GM18870 (cell line): ENCODE measurements at regions not wholly inside any gene's neighbourhood (a gene's known extent, or its start where the extent isn't known, plus 50 kb on each side); places are given as distances from the start of the nearest gene placed in this dataset.

ENCODE experiments used
- ATAC-seq: cut with Tn5 transposase; IDR thresholded peaks from one replicate; pipeline ENCODE4 v1.9.1; 2021; ENCODE audit warnings: moderate library complexity; ENCODE audit not compliant: unreplicated experiment

- no peak for ATAC-seq
Measured at GRCh38 chr4:24705016-24705753, 90.2 kb upstream of the SOD3 start.

DNA sequence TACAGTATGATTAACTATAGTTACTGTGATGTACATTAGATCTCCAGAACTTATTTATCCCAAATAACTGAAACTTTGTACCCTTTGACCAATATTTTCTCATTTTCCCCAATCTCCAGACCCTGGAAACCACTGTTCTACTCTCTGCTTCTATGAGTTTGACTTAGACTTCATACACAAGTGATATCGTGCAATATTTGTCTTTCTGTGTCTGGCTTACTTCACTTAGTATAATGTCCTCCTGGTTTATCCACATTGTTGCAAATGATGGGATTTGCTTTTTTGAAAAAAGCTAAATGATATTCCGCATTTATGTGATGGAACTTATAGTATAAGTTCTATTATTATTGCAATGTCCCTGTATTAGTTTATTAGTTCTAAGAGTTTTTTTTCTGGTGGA, 81.8 kb upstream of the SOD3 start:
- ATAC-seq, result no peak

DNA sequence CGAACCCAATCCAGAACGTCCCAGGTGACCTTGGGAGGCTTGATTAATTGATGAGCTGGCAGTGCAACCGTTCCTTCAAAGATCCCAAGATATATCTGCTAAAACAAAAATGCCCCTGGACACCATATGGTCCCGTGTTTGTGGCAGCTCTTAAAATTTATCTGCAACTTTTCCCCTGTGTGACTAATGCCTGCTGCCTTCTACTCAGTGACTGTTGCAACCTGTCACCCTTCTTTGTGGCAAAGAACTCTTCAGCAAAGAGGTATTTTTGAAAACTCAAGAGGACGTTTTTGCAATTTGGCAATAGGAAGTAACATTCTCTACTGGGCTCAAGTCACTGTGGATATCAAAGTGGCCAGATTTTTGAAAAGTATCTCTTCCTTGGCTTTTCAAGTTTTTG, 75.8 kb upstream of the SOD3 start:
- no peak for ATAC-seq

DNA sequence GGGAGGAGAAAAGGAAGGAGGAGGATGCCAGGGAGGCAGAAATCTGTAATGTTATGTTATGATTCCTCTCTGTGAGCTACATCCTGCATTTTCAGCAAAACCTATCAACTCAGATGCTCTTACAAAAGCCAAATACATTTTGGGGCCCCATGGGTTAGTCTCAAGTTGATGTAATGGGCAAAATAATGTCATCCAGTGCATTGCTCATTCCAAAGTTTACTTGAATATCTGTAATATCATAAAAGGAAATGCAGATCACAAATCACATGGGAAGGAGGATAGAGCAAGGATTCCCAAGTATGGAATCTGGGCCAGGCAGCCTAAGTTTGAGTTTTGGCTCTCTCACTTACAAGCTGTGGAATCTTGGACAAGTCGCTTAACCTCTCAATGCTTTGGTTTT, 74.9 kb upstream of the SOD3 start:
- ATAC-seq, result no peak

DNA sequence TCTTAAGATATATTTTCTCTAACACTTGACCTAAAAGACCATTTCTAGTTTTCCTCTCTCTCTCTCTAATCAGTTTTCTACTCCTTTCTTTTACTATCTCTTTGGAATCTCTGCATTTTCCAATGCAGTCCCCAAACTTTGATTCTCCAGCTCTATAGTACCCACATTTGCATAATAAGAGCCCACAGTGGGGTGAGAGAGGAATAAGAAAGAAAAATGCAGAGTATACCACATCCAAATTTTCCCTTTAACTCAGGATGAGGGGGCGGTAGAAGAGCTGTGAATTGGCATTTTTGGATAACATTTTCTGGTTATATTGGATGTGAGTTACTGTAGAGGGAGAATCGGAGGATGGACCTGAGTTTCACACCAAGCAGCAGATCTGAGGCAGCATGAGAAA, 74.4 kb upstream of the SOD3 start:
- ATAC-seq, result no peak

GRCh38 chr4:24722026-24722568, 73.3 kb upstream of the SOD3 start:
- no peak for ATAC-seq

GRCh38 chr4:24727390-24728224, 67.8 kb upstream of the SOD3 start:
- no peak for ATAC-seq

GRCh38 chr4:24729119-24729730, 66.1 kb upstream of the SOD3 start:
- ATAC-seq, result no peak

DNA sequence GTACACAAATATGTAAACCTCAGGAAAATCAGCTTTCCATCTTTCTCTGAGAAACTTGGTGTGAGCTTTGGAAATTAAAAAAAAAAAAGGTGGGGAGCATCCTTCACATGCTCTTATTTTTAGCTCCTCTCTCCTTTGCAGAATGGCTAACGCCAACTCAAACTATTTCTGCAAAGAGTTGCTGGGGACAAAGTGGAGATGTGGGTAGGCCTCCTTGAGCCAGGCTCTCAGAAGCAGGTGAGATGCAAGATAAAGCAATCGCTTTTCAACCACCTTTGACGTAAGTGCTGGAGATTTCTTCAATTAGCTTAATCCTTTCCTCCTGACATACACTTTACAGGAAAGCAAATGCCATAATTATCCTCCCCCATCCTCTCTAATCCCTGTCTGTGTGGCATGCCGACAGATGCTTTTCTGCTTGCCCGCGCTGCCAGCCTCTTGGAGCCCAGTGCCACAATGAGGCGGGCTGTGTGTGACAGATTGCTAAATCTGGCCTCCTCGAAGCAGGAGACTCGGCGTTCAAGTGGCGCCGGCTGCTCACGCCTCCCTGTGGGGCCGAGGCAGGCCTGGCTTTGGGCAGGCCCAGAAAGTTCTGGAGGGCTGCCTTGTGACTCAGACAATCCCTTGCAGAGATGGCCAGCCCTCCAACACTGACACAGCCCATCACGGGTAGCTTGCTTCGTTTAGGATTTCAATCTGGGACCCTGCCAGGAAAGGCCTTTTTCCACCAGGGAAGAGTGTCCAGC, 64.9 kb upstream of the SOD3 start:
- no peak for ATAC-seq

- ATAC-seq, result no peak
Measured at GRCh38 chr4:24731448-24731847, 63.9 kb upstream of the SOD3 start.

DNA sequence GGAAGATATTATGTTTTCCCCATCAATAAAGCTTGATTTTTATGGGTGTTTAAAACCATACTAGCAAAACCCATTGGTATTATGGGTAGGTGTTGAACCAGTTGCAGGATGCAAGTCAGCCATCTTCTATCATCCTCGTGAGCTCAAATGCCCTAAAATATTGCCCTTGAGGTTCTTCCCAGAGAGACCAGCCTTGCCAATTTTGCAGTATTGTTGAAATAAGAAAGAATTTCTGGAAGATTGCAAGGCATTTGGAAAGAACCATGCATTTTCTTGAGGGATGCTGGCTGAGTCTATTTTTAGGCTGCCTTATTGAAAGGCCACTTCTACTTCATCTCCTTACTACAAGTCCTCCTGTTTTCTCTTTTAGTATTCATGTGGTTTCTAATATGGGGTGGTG, 60.9 kb upstream of the SOD3 start:
- no peak for ATAC-seq

- no peak for ATAC-seq
Measured at GRCh38 chr4:24736066-24736465, 59.3 kb upstream of the SOD3 start.

- no peak for ATAC-seq
Measured at GRCh38 chr4:24741910-24742309, 53.5 kb upstream of the SOD3 start.

DNA sequence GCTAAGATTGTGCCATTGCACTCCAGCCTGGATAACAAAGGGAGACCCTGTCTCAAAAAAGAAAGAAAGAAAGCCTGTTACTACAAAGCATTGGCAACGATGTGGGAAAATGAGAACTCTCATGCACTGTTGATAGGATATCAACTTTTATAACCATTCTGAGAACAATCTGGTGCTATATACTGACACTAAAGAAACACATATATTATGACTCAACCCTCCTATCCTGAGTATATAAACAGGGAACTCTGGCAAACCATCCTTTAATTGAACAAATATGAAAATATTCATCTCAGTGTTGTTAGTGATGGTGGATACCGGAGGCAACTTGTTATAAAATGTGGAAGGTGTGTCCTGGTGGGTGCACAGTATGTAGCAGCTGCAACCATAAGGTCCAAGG, 53.0 kb upstream of the SOD3 start:
- no peak for ATAC-seq

- ATAC-seq, result no peak
Measured at GRCh38 chr4:24742773-24743172, 52.6 kb upstream of the SOD3 start.

GRCh38 chr4:24743206-24743605, 52.2 kb upstream of the SOD3 start:
- ATAC-seq, result no peak

GRCh38 chr4:24743927-24744326, 51.4 kb upstream of the SOD3 start:
- no peak for ATAC-seq

- ATAC-seq, result no peak
Measured at GRCh38 chr4:24745172-24745895, 50.0 kb upstream of the SOD3 start.
